GM23338 (cell line): ENCODE measurements at regions not wholly inside any gene's neighbourhood (a gene's known extent, or its start where the extent isn't known, plus 50 kb on each side); places are given as distances from the start of the nearest gene placed in this dataset.

Source experiments
- CREB1 ChIP-seq: fragments of 250-450 bp; sonication (Bioruptor Pico); IDR thresholded peaks from 2 replicates; pipeline ENCODE4 v1.5.0; 2020; ENCODE audit warnings: low read depth, mild to moderate bottlenecking, moderate library complexity
- EZH2 ChIP-seq: fragments of 200-600 bp; sonication (generic); IDR thresholded peaks from one replicate; pipeline ENCODE4 v1.8.0; 2017; ENCODE audit warnings: antibody characterized with exemption, mild to moderate bottlenecking, low read depth; ENCODE audit not compliant: unreplicated experiment
- EZH2phosphoT487 ChIP-seq: fragments of 200-600 bp; sonication (generic); IDR thresholded peaks from one replicate; pipeline ENCODE4 v1.8.1; 2018; ENCODE audit warnings: antibody characterized with exemption; ENCODE audit not compliant: unreplicated experiment
- JUNB ChIP-seq: IDR thresholded peaks from one replicate; pipeline ENCODE4 v1.6.1; 2016; ENCODE audit warnings: antibody characterized with exemption; ENCODE audit not compliant: unreplicated experiment
- POLR2AphosphoS5 ChIP-seq: IDR thresholded peaks from 2 replicates; pipeline ENCODE4 v1.6.1; 2016; ENCODE audit warnings: antibody characterized with exemption, low read depth
- TF ChIP-seq, protein P1 (sequence below), 2 experiments: fragments of 200-600 bp in 1 of 2; sonication (generic) in 1 of 2; conservative IDR thresholded peaks; 2 replicates each; pipeline versions ENCODE4 v1.5.1 to v1.6.1; 2016 to 2017; ENCODE audit warnings: antibody characterized with exemption in 2 of 2, low read depth in 2 of 2, mild to moderate bottlenecking in 2 of 2, moderate library complexity in 1 of 2
- TF ChIP-seq, protein P2 (sequence below): IDR thresholded peaks from one replicate; pipeline ENCODE4 v1.6.1; 2018; ENCODE audit warnings: antibody characterized with exemption; ENCODE audit not compliant: unreplicated experiment

DNA sequence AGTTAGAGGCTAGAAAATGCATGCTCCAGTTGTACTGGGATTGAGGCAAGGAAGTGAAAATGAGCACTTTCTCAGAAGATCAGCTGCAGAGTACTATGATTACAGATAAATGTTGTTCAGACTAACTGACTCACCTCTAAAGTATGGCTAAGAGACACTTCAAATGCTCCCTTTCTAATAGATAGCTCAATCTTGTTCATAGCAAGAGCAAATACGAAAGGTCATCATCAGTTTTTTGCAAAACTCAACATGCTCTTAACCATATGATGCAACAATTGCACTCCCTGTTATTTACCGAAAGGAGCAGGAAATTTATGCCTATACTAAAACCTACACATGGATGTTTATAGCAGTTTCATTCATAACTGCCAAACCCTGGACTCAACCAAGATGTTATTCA lies 838.4 kb upstream of the INTU start:
- TF ChIP-seq, protein P1, sequence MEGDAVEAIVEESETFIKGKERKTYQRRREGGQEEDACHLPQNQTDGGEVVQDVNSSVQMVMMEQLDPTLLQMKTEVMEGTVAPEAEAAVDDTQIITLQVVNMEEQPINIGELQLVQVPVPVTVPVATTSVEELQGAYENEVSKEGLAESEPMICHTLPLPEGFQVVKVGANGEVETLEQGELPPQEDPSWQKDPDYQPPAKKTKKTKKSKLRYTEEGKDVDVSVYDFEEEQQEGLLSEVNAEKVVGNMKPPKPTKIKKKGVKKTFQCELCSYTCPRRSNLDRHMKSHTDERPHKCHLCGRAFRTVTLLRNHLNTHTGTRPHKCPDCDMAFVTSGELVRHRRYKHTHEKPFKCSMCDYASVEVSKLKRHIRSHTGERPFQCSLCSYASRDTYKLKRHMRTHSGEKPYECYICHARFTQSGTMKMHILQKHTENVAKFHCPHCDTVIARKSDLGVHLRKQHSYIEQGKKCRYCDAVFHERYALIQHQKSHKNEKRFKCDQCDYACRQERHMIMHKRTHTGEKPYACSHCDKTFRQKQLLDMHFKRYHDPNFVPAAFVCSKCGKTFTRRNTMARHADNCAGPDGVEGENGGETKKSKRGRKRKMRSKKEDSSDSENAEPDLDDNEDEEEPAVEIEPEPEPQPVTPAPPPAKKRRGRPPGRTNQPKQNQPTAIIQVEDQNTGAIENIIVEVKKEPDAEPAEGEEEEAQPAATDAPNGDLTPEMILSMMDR (conservative IDR thresholded peaks at IDR 0.05; ENCODE audit: low read depth in 2 of 2): no peak
- TF ChIP-seq POLR2AphosphoS5: no peak
- TF ChIP-seq EZH2: no peak
- no peak for TF ChIP-seq EZH2phosphoT487
- TF ChIP-seq, protein P2, sequence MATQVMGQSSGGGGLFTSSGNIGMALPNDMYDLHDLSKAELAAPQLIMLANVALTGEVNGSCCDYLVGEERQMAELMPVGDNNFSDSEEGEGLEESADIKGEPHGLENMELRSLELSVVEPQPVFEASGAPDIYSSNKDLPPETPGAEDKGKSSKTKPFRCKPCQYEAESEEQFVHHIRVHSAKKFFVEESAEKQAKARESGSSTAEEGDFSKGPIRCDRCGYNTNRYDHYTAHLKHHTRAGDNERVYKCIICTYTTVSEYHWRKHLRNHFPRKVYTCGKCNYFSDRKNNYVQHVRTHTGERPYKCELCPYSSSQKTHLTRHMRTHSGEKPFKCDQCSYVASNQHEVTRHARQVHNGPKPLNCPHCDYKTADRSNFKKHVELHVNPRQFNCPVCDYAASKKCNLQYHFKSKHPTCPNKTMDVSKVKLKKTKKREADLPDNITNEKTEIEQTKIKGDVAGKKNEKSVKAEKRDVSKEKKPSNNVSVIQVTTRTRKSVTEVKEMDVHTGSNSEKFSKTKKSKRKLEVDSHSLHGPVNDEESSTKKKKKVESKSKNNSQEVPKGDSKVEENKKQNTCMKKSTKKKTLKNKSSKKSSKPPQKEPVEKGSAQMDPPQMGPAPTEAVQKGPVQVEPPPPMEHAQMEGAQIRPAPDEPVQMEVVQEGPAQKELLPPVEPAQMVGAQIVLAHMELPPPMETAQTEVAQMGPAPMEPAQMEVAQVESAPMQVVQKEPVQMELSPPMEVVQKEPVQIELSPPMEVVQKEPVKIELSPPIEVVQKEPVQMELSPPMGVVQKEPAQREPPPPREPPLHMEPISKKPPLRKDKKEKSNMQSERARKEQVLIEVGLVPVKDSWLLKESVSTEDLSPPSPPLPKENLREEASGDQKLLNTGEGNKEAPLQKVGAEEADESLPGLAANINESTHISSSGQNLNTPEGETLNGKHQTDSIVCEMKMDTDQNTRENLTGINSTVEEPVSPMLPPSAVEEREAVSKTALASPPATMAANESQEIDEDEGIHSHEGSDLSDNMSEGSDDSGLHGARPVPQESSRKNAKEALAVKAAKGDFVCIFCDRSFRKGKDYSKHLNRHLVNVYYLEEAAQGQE: no peak
- TF ChIP-seq CREB1 (CRISPR knock-in tag): no peak
- no peak for TF ChIP-seq JUNB
